Neural progenitor cell (in vitro differentiated cells): ENCODE measurements at regions not wholly inside any gene's neighbourhood (a gene's known extent, or its start where the extent isn't known, plus 50 kb on each side); places are given as distances from the start of the nearest gene placed in this dataset.

Experiments
- DNase-seq: peaks from one replicate; pipeline ENCODE4 v3.0.0-alpha.2; 2016; ENCODE audit warnings: low spot score
- H2AFZ ChIP-seq: fragments of 200-600 bp; sonication (generic); replicated peaks from 2 replicates; pipeline ENCODE4 v1.6.1; 2016; ENCODE audit warnings: antibody characterized with exemption
- H3F3A ChIP-seq: fragments of 200-600 bp; sonication (generic); 2 replicates; pipeline ENCODE4 v1.6.1; 2016; ENCODE audit warnings: antibody characterized with exemption, low read depth
- H3K27ac ChIP-seq: fragments of 200-600 bp; sonication (generic); 2 replicates; pipeline ENCODE4 v1.5.1; 2016; ENCODE audit warnings: mild to moderate bottlenecking
- H3K27me3 ChIP-seq: fragments of 200-600 bp; sonication (generic); 2 replicates; pipeline ENCODE4 v1.6.1; 2016; ENCODE audit warnings: mild to moderate bottlenecking, moderate library complexity
- H3K36me3 ChIP-seq: fragments of 200-600 bp; sonication (generic); 2 replicates; pipeline ENCODE4 v1.5.1; 2016
- H3K4me1 ChIP-seq: fragments of 200-600 bp; sonication (generic); 2 replicates; pipeline ENCODE4 v1.6.1; 2016; ENCODE audit warnings: mixed run types
- H3K4me2 ChIP-seq: fragments of 200-600 bp; sonication (generic); 2 replicates; pipeline ENCODE4 v1.6.1; 2016
- H3K4me3 ChIP-seq: fragments of 200-600 bp; sonication (generic); 2 replicates; pipeline ENCODE4 v1.5.1; 2016
- H3K79me2 ChIP-seq: fragments of 200-600 bp; sonication (generic); 2 replicates; pipeline ENCODE4 v1.6.1; 2016; ENCODE audit warnings: low read depth
- H3K9ac ChIP-seq: fragments of 200-600 bp; sonication (generic); 2 replicates; pipeline ENCODE4 v1.6.1; 2016
- H3K9me3 ChIP-seq: fragments of 200-600 bp; sonication (generic); 2 replicates; pipeline ENCODE4 v1.5.1; 2016; ENCODE audit warnings: low read depth
- H4K20me1 ChIP-seq: fragments of 200-600 bp; sonication (generic); 2 replicates; pipeline ENCODE4 v1.6.1; 2016; ENCODE audit warnings: low read depth
- H3K27ac Mint-ChIP-seq: 3 replicates; pipeline ENCODE4 v1.8.0; 2021; ENCODE audit warnings: mixed read lengths
- H3K27me3 Mint-ChIP-seq: 2 replicates; pipeline ENCODE4 v1.8.0; 2022; ENCODE audit warnings: low read depth, mild to moderate bottlenecking, inconsistent platforms, moderate library complexity, mixed read lengths; ENCODE audit not compliant: insufficient read depth
- H3K36me3 Mint-ChIP-seq: 3 replicates; pipeline ENCODE4 v1.8.0; 2021; ENCODE audit warnings: mixed read lengths
- H3K4me1 Mint-ChIP-seq: 3 replicates; pipeline ENCODE4 v1.8.0; 2021; ENCODE audit warnings: mixed read lengths
- H3K4me3 Mint-ChIP-seq: 3 replicates; pipeline ENCODE4 v1.8.0; 2021; ENCODE audit warnings: mild to moderate bottlenecking, moderate library complexity, mixed read lengths
- H3K9me3 Mint-ChIP-seq: 3 replicates; pipeline ENCODE4 v1.8.0; 2020; ENCODE audit warnings: mixed read lengths
- CTCF ChIP-seq: fragments of 200-600 bp; sonication (generic); IDR thresholded peaks from 2 replicates; pipeline ENCODE4 v1.5.1; 2017; ENCODE audit warnings: antibody characterized with exemption, mild to moderate bottlenecking
- EZH2 ChIP-seq: fragments of 200-600 bp; sonication (generic); IDR thresholded peaks from 2 replicates; pipeline ENCODE4 v1.6.1; 2017; ENCODE audit warnings: antibody characterized with exemption, mild to moderate bottlenecking, moderate library complexity
- EZH2phosphoT487 ChIP-seq: fragments of 200-600 bp; sonication (generic); IDR thresholded peaks from 2 replicates; pipeline ENCODE4 v1.6.1; 2017; ENCODE audit warnings: antibody characterized with exemption

DNA sequence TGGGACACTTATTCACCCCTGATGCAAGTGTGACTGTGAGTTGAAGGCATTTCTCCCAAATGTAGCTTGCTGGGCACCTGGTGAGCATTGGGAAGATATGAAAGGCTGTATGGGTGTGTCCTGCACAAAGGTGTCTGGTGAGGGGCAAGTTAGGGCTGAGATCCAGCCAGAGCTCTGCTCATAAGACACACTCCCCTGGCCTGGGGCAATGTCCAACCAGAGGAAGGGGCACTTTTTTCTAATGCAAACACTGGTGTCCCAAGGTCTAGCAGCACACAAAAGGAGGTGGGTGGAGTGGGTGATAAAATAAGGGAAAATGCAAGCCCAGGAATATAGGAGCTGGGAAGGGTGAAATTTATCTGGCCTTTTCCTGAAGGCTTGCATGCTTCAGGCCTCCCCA lies 57.0 kb upstream of the TRABD2B start:
- no peak for DNase-seq
- Mint-ChIP-seq H3K9me3 (no peaks in the 10 kb centered on the region), H3K27ac (no peak overlapping the region), H3K4me3 (no peak overlapping the region), H3K27me3 (peaks cover 2% of the 10 kb centered on the region), H3K4me1 (peaks cover 3% of the 10 kb centered on the region), H3K36me3 (no peaks in the 10 kb centered on the region)
- H3F3A ChIP-seq = no peaks in the 10 kb centered on the region
- no peaks in the 10 kb centered on the region for H3K9me3 ChIP-seq
- H2AFZ ChIP-seq = no peak overlapping the region
- H3K27me3 ChIP-seq = no peaks in the 10 kb centered on the region
- no peak overlapping the region for H3K4me3 ChIP-seq
- no peak overlapping the region for H3K27ac ChIP-seq
- no peaks in the 10 kb centered on the region for H4K20me1 ChIP-seq
- no peaks in the 10 kb centered on the region for H3K79me2 ChIP-seq
- no peaks in the 10 kb centered on the region for H3K36me3 ChIP-seq
- TF ChIP-seq EZH2phosphoT487 = no peak
- TF ChIP-seq CTCF = no peak
- TF ChIP-seq EZH2 = no peak
- H3K4me2 ChIP-seq = no peak overlapping the region
- no peaks in the 10 kb centered on the region for H3K4me1 ChIP-seq
- no peak overlapping the region for H3K9ac ChIP-seq

DNA sequence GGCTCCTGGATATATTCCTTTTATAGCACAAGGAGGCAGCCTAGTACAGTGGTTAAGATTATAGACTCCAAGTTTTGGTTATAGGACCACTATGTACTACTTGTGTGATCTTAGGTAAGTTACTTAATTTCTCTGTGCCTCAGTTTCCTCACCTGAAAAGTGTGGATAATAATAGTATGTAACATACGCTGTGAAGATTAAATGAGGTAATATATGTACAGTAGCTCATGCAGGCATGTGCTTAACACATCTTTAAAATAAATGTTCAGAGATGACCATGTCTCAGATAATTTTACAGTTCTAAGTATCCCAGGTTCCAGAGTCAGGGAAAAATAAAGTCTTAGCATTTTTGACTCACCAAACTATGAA lies 55.7 kb upstream of the TRABD2B start:
- Histone ChIP-seq H2AFZ (no peak overlapping the region), H3F3A (no peaks in the 10 kb centered on the region), H3K27ac (no peak overlapping the region), H3K36me3 (no peaks in the 10 kb centered on the region), H3K9ac (no peak overlapping the region), H3K4me2 (no peak overlapping the region), H3K4me1 (no peaks in the 10 kb centered on the region), H3K79me2 (no peaks in the 10 kb centered on the region), H3K9me3 (no peaks in the 10 kb centered on the region), H4K20me1 (no peaks in the 10 kb centered on the region), H3K27me3 (no peaks in the 10 kb centered on the region), H3K4me3 (no peak overlapping the region)
- H3K36me3 Mint-ChIP-seq = no peaks in the 10 kb centered on the region
- no peaks in the 10 kb centered on the region for H3K9me3 Mint-ChIP-seq
- H3K27ac Mint-ChIP-seq = no peak overlapping the region
- no peak overlapping the region for H3K4me3 Mint-ChIP-seq
- peaks cover 10% of the 10 kb centered on the region for H3K4me1 Mint-ChIP-seq
- no peak for TF ChIP-seq CTCF
- TF ChIP-seq EZH2 = no peak
- TF ChIP-seq EZH2phosphoT487 = no peak
- DNase-seq = no peak
- H3K27me3 Mint-ChIP-seq = peaks cover 2% of the 10 kb centered on the region

GRCh38 chr1:48051466-48052126 lies 54.4 kb upstream of the TRABD2B start:
- Histone ChIP-seq H3K36me3 (no peaks in the 10 kb centered on the region), H3K4me2 (peak overlapping the region; percentile 29), H3K4me1 (peaks cover 4% of the 10 kb centered on the region), H2AFZ (no peak overlapping the region), H3K27me3 (no peaks in the 10 kb centered on the region), H3K4me3 (no peak overlapping the region), H3K27ac (no peak overlapping the region), H3F3A (no peaks in the 10 kb centered on the region), H3K9ac (no peak overlapping the region), H3K9me3 (no peaks in the 10 kb centered on the region), H3K79me2 (no peaks in the 10 kb centered on the region), H4K20me1 (no peaks in the 10 kb centered on the region)
- Mint-ChIP-seq H3K36me3 (no peaks in the 10 kb centered on the region), H3K27ac (no peak overlapping the region), H3K4me3 (no peak overlapping the region), H3K4me1 (peaks cover 19% of the 10 kb centered on the region), H3K9me3 (no peaks in the 10 kb centered on the region), H3K27me3 (peaks cover 2% of the 10 kb centered on the region)
- no peak for DNase-seq
- no peak for TF ChIP-seq EZH2phosphoT487
- no peak for TF ChIP-seq EZH2
- TF ChIP-seq CTCF = no peak
